GM12874 (cell line): ENCODE measurements at regions not wholly inside any gene's neighbourhood (a gene's known extent, or its start where the extent isn't known, plus 50 kb on each side); places are given as distances from the start of the nearest gene placed in this dataset.

ENCODE experiments used
- CTCF ChIP-seq: IDR thresholded peaks from 2 replicates; pipeline ENCODE4 v1.5.1; 2011; ENCODE audit warnings: low read depth, mild to moderate bottlenecking, control low read depth, low read length, moderate library complexity; ENCODE audit not compliant: insufficient read depth

GRCh38 chr10:4067531-4067930 lies 282.5 kb upstream of the KLF6 start:
- TF ChIP-seq CTCF: no peak

GRCh38 chr10:4066581-4067390 lies 281.8 kb upstream of the KLF6 start:
- TF ChIP-seq CTCF: no peak

GRCh38 chr10:4064489-4064888 lies 279.5 kb upstream of the KLF6 start:
- no peak for TF ChIP-seq CTCF

- no peak for TF ChIP-seq CTCF
These were observed 278.7 kb upstream of the KLF6 start for GRCh38 chr10:4063717-4064116.

- TF ChIP-seq CTCF: no peak
These were observed 277.7 kb upstream of the KLF6 start for GRCh38 chr10:4062751-4063150.

GRCh38 chr10:4062072-4062471 lies 277.1 kb upstream of the KLF6 start:
- TF ChIP-seq CTCF: no peak

GRCh38 chr10:4061441-4061951 lies 276.5 kb upstream of the KLF6 start:
- TF ChIP-seq CTCF: no peak
